Fibroblast of skin of left quadriceps (primary cell): ENCODE measurements at regions not wholly inside any gene's neighbourhood (a gene's known extent, or its start where the extent isn't known, plus 50 kb on each side); places are given as distances from the start of the nearest gene placed in this dataset.

ENCODE experiments used
- DNase-seq, 2 experiments: peaks; one replicate each; pipeline ENCODE4 v3.0.0-alpha.2; 2013; ENCODE audit warnings: low read depth in 2 of 2

DNA sequence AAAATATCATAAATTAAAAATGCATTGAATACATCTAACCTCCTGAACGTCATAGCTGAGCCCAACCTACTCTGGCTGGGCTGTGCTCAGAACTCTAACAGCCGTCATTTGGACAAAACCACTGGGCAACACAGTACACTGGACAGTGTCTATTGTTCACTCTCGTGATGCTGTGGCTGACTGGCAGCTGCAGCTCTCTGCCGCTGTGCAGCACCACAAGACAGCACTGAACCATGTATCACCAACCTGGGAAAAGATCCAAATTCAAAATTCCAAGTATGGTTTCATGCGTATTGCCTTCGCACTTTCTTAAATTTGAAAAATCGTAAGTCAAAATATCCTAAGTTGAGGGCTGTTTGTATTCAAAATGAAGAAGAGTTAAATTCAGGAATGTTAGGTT is 145.1 kb upstream of the CNTN4 start:
- DNase-seq: no peak

DNA sequence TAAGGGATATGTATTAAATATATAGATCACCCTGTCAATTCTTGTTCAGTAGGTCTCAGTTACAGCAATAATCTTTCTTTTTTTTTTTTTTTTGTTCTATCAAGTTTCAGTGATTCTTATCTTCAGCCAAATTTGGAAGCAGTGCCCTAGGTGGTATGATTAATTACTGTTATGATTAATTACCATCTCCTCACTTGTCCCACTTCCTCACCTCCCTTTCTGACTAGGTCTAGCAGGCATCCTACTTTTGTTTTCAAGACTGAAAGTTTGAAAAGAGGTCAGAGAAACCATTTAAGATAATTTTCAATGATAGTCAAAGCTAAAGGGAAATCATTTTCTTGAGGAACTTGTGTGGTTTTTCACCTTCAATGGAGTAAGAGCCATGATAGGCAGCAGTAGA is 144.0 kb upstream of the CNTN4 start:
- no peak for DNase-seq

GRCh38 chr3:1955170-1955569 is 143.5 kb upstream of the CNTN4 start:
- DNase-seq: no peak

- DNase-seq: no peak
These were observed 142.9 kb upstream of the CNTN4 start for GRCh38 chr3:1955750-1956149.

DNA sequence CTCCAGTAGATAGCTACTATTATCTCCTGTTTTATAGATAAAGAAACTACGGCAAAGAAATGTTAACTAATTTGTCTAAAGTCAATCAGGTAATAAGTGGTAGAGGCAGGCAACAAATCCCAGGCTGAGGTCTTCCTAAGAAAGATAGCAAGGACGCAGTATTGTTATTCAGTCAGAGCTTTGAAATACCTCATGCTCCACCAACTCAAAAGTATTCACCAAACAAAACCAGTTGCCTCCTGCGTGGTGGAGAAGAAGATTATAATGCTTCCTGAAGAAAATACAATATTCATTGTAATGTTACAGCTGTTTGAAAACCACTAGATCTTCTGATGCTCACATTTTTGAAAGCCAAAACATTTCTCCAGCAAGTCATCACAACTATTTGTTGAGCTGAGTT is 138.2 kb upstream of the CNTN4 start:
- DNase-seq: no peak

DNA sequence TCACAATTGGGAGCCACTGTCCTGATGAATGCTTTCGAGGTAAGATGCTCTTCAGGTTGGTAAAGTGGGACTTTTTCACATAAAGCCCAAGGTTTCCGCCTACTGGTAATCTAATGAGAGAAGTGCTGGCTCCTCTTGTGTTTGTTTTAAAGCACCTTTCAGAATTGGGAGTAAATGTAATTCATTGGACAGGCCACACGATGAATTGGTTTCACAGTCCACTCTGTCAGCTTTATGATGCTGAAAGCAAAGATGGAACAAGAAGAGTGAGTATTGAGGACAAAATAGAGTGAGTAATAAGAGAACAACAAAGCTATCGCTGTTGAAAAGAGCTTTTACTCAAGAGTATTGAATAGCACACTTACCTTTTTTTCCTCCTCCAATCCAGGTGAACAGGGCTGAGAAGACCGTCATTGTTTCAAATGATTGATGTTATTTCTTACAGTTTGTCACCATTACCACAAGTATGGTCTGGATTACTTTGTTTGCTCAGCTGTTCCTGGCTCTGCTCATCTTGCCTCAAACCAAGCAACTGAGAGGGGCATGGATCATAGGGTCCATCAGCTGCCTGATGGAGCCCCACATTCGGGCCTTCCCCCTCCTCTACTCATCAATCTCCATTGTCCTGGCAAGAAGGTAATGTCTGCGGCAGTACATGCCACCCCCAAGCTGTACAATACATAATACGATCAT is 136.1 kb upstream of the CNTN4 start:
- no peak for DNase-seq

GRCh38 chr3:1963896-1964295 is 134.8 kb upstream of the CNTN4 start:
- DNase-seq: no peak

DNA sequence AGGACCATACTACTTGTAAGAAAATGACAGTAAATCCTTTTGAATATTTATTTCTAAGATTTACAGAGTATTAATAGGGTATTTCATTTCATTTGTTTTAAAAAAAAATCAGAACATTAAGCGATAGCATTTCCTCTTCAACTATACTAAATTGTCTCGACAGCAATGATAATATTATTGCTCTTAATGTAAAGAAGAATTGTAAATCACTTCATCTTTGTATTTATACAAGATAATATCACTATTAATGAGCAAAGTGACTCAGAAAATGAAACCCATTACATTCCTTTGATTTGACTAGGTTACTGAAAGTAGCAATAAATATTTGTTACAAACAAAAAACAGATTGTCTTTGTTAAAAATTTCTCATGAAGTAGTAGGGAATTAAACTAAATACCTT is 131.1 kb upstream of the CNTN4 start:
- no peak for DNase-seq

GRCh38 chr3:1969281-1969680 is 129.4 kb upstream of the CNTN4 start:
- peak in 1 of 2 experiments; percentile 9 for DNase-seq

- DNase-seq: peak; percentile 87 to 89
These were observed 126.9 kb upstream of the CNTN4 start for GRCh38 chr3:1971780-1972179.

GRCh38 chr3:1979961-1980615 is 118.6 kb upstream of the CNTN4 start:
- DNase-seq: no peak

GRCh38 chr3:1987980-1988379 is 110.7 kb upstream of the CNTN4 start:
- DNase-seq: no peak

DNA sequence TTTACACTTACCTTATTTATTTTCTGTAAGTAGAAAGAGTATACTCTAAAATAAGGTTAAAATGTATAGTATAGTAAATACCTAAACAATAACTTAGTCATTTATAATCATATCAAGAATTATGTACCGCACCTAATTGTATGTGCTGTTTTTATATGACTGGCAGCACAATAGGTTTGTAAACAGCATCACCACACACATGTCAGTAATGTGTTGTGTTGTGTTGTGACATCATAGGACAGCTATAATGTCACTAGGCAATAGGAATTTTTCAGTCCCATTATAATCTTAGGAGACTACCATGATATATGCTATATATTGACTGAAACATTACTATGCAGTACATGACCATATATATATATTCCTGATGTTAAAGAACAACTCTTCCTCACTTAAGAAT is 99.9 kb upstream of the CNTN4 start:
- DNase-seq: no peak

GRCh38 chr3:2001306-2002108 is 97.2 kb upstream of the CNTN4 start:
- no peak for DNase-seq

DNA sequence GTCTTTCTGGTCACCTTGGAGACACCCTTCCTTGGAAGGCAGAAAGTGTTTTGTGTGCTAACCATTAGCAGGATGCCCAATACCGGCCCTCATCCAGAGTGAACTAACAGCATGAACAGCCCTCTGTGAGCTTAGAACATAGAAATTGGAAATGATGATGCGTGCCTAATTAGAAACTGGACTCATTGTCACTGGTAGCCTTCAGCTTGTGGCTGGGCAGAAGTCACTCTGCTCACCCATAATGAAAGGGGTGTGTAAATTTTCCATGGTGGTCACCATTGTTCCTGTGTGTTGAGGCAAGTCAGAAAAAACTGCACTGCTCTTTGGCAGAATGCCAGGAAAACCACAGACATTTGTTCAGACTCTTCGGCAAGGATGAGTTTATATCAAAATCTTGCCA is 74.7 kb upstream of the CNTN4 start:
- DNase-seq: no peak

GRCh38 chr3:2024713-2025112 is 74.0 kb upstream of the CNTN4 start:
- no peak for DNase-seq

DNA sequence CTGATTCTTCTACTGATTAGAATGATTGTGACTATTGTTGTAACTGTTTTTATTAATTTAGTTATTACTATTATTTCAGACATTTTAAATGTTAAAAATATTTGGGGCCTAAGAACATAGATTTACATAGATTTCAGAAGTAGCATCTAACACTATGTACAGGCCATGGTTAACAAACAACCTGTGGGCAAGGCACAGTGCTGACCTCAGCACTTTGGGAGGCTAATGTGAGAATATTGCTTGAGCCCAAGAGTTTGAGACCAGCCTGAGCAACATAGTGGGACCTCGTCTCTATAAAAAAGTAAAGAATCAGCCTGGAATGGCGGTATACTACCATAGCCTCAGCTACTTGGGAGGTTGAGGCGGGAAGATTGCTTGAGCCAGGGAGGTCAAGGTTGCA is 69.1 kb upstream of the CNTN4 start:
- DNase-seq: no peak

DNA sequence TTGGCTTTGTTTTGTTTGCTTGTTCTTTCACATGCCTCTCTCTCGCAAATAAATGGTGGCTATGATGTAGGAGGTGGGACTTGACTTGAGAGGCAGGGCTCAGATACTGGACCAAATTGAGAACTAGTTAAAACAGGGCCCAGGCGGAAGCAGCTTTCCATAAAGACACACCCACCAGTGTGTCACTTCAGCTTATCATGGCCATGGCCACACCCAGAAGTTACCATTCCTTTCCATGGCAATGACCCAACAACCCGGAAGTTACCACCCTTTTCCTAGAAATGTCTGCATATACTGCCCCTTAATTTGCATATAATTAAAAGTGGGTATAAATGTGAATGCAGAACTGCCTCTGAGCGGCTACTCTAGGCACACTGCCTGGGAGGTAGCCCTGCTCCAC is 62.6 kb upstream of the CNTN4 start:
- no peak for DNase-seq

DNA sequence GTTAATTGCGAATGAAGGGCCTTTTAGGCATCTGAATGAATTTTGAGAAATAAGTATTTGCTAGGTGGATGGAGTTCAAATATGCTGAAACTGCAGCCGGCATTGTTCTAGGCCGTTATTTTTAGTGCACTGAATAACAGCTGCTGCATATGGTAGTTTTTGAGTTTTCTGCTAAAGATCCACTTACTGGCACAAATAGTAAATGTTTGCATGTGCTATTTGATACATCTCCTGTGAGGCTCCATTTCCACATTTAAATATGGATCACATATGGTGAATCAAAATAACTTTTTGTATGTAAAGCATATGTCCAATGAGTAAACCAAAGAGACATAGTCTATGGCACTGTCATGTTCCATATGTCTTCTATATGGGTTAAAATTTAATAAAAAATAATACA is 56.7 kb upstream of the CNTN4 start:
- DNase-seq: no peak
